ENCODE measurements at regions not wholly inside any gene's neighbourhood (a gene's known extent, or its start where the extent isn't known, plus 50 kb on each side); places are given as distances from the start of the nearest gene placed in this dataset.

DNA sequence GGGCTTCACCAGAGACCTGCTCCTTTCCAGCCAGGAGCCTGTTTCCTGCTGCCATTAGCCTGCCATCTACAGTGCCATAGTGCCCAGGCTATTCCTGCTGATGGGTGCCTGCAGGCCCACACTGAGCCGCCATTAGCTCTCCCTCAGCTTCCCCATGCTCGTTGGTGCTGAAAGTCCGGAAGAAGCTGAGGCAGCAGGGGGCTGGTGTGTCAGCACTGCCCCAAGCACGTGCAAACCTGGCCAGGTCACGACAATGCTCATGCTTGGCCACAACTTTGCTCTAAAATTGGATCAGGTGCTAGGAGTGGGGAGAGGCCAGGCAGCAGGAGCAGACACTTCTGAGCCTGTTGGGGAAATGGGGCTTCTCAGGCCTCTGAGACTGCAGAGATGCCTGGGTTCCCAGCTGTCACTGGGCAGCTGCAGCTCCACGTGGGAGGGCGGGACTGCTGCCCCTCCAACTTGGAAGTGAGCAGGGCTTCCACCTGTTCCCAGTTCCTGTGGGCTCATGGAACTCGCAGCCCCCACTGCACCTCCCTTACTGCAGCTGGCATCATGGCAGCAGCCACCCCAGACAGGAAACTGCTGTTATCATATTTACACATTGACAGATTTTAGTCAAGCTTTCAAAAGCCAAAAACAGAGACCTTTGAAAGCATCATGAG is 913.9 kb downstream of the FSTL5 start:
- no peaks in the 10 kb centered on the region for H3K36me3 Mint-ChIP-seq (ENCODE audit: low read depth)
- H3K4me3 Mint-ChIP-seq: no peak overlapping the region
- TF ChIP-seq, protein P1, sequence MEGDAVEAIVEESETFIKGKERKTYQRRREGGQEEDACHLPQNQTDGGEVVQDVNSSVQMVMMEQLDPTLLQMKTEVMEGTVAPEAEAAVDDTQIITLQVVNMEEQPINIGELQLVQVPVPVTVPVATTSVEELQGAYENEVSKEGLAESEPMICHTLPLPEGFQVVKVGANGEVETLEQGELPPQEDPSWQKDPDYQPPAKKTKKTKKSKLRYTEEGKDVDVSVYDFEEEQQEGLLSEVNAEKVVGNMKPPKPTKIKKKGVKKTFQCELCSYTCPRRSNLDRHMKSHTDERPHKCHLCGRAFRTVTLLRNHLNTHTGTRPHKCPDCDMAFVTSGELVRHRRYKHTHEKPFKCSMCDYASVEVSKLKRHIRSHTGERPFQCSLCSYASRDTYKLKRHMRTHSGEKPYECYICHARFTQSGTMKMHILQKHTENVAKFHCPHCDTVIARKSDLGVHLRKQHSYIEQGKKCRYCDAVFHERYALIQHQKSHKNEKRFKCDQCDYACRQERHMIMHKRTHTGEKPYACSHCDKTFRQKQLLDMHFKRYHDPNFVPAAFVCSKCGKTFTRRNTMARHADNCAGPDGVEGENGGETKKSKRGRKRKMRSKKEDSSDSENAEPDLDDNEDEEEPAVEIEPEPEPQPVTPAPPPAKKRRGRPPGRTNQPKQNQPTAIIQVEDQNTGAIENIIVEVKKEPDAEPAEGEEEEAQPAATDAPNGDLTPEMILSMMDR (IDR thresholded peaks at IDR 0.05): no peak
- H3K27ac Mint-ChIP-seq: no peak overlapping the region
- no peak for DNase-seq
- no peaks in the 10 kb centered on the region for H3K27me3 Mint-ChIP-seq (ENCODE audit: low read depth, poor library complexity)
- no peaks in the 10 kb centered on the region for H3K4me1 Mint-ChIP-seq
- peaks cover 28% of the 10 kb centered on the region for H3K9me3 Mint-ChIP-seq

DNA sequence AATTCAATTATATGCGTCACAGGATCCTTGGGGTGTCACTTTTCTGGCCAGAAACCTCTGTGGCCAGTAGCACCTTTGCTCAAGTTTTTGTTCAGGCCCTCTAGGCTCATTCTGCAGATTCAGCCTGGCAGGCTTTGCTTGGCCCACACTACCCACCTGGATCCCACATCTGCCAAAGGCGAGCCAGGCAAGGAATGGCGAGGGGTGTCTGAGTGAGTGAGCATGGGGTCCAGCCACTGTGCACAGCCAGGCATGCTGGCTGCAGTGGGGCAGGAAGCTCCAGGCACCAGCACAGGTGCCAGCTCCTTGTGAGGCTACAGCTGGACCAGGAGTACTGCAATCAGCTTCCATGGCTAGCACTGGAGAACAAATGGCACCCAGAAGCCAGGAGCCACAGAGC is 914.9 kb downstream of the FSTL5 start:
- no peak overlapping the region for H3K27ac Mint-ChIP-seq
- DNase-seq: no peak
- H3K9me3 Mint-ChIP-seq: peaks cover 28% of the 10 kb centered on the region
- no peaks in the 10 kb centered on the region for H3K27me3 Mint-ChIP-seq (ENCODE audit: low read depth, poor library complexity)
- H3K4me1 Mint-ChIP-seq: no peaks in the 10 kb centered on the region
- TF ChIP-seq, protein P1 (IDR thresholded peaks at IDR 0.05): no peak
- no peak overlapping the region for H3K4me3 Mint-ChIP-seq
- no peaks in the 10 kb centered on the region for H3K36me3 Mint-ChIP-seq (ENCODE audit: low read depth)

DNA sequence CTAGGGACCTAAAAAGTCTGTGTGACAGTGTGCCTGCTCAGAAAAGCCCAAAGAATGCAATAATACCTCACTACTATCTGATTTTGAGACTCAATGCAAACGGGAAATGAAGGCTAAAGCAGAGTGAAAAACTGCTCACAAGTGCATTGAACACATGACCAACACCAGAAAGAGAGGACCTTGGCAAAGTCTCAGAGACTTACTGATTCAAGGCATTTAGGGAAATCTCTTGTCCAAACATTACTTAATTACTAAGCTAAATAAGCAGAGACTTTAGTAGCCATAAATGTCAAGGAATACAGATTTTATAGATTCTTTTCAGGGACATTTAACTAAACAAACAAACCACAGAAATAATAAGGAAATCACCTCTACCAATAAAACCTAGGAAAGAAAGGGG is 916.0 kb downstream of the FSTL5 start:
- TF ChIP-seq, protein P1 (IDR thresholded peaks at IDR 0.05): no peak
- no peak for DNase-seq
- H3K27me3 Mint-ChIP-seq (ENCODE audit: low read depth, poor library complexity): no peaks in the 10 kb centered on the region
- peaks cover 21% of the 10 kb centered on the region for H3K9me3 Mint-ChIP-seq
- no peaks in the 10 kb centered on the region for H3K36me3 Mint-ChIP-seq (ENCODE audit: low read depth)
- H3K4me1 Mint-ChIP-seq: no peaks in the 10 kb centered on the region
- no peak overlapping the region for H3K27ac Mint-ChIP-seq
- no peak overlapping the region for H3K4me3 Mint-ChIP-seq

DNA sequence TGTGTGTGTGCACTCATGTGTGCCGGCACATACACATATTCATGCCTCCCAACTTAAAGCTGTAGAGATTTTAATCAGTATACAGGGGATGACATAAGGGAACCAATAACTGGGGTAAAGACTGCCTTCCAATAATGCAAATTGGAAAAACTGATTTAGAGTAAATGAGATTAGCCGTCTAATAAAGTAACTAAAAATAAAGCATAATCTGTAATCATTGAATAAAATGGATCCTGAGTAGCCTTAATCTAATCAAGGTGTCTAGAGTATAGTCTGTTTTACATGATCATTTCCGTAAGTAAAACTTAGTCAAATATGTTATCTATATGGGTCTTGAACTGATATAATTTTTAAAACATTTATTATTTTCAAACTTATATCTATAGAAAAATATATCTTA is 925.8 kb downstream of the FSTL5 start:
- no peaks in the 10 kb centered on the region for H3K9me3 Mint-ChIP-seq

DNA sequence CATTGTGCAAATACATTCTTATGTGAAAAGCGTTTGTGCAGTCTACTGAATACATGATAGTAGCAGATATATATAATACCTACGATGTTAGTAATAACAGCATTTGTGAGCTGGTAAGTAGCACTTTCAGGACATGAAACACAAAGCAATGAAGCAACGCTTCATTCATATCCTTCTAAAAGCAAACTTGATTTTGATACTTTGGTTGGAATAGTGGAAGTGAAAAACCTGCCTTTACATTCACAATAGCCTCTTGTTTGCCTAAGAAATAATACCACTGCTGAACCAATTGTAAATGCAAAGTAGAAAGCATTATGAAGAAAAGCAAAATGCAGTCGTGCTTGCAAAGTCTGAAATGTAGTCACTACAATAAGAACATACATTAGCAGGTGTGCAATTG is 926.3 kb downstream of the FSTL5 start:
- DNase-seq: no peak
- no peaks in the 10 kb centered on the region for H3K4me1 Mint-ChIP-seq
- H3K9me3 Mint-ChIP-seq: no peaks in the 10 kb centered on the region
- no peak overlapping the region for H3K27ac Mint-ChIP-seq
- no peaks in the 10 kb centered on the region for H3K27me3 Mint-ChIP-seq (ENCODE audit: low read depth, poor library complexity)
- TF ChIP-seq, protein P1 (IDR thresholded peaks at IDR 0.05): no peak
- H3K4me3 Mint-ChIP-seq: no peak overlapping the region
- no peaks in the 10 kb centered on the region for H3K36me3 Mint-ChIP-seq (ENCODE audit: low read depth)

More for the DNA sequence above, 925.8 kb downstream of the FSTL5 start:
- Mint-ChIP-seq H3K4me1 (no peaks in the 10 kb centered on the region), H3K4me3 (no peak overlapping the region), H3K27me3 (ENCODE audit: low read depth, poor library complexity) (no peaks in the 10 kb centered on the region), H3K36me3 (ENCODE audit: low read depth) (no peaks in the 10 kb centered on the region), H3K27ac (no peak overlapping the region)
- DNase-seq: no peak
- TF ChIP-seq, protein P1 (IDR thresholded peaks at IDR 0.05): no peak

DNA sequence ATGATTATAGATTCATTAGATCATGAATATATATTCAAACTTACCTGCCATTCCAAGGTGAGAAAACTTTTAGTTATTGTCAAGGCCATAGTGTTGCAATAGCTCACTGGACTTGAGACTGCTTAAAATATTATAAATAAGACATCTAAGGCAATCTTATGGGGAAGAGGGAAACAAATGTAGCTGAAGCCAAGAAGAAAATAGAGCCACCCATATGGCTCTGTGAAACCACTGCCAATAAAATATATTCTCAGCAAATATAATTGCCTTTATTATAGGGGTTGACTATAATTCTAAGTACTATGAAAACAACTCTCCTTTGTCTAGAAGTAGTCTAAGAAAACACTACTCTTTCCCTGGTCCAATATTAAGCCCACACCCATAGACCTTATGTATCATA is 938.5 kb downstream of the FSTL5 start:
- Mint-ChIP-seq H3K27me3 (ENCODE audit: low read depth, poor library complexity) (no peaks in the 10 kb centered on the region), H3K27ac (no peak overlapping the region), H3K36me3 (ENCODE audit: low read depth) (no peaks in the 10 kb centered on the region), H3K4me1 (no peaks in the 10 kb centered on the region), H3K4me3 (no peak overlapping the region), H3K9me3 (peaks cover 24% of the 10 kb centered on the region)
- no peak for DNase-seq
- TF ChIP-seq, protein P1 (IDR thresholded peaks at IDR 0.05): no peak

Data from nephron progenitor cell (in vitro differentiated cells).